IMR-90 (cell line): ENCODE measurements at regions not wholly inside any gene's neighbourhood (a gene's known extent, or its start where the extent isn't known, plus 50 kb on each side); places are given as distances from the start of the nearest gene placed in this dataset.

ENCODE experiments used
- ATAC-seq: fragments of 200-7000 bp; cut with Tn5 transposase; 2 replicates; pipeline ENCODE4 v1.9.1; 2020; ENCODE audit warnings: low read depth, mild to moderate bottlenecking, moderate library complexity
- BruUV-seq: library from RNA; stranded (reverse); fragments of 400-500 nt; replicated peaks from 2 replicates; lab custom pipeline; 2021; lab: Mats Ljungman, UMichigan
- CTCF ChIA-PET: fragments of 300-600 bp; formaldehyde crosslinking; extraction: SDS; loops from one replicate; lab custom pipeline; 2021; ENCODE audit warnings: antibody characterized with exemption; lab: Yijun Ruan, JAX
- POLR2A ChIA-PET: fragments of 300-600 bp; sonication (Branson Sonifier 250); formaldehyde crosslinking; loops from one replicate; lab custom pipeline; 2022; ENCODE audit warnings: antibody characterized with exemption; ENCODE audit not compliant: unreplicated experiment; lab: Charles Lee
- DNase-seq: peaks from one replicate; pipeline ENCODE4 v3.0.0; 2013
- H2AFZ ChIP-seq: replicated peaks from 2 replicates; pipeline ENCODE3; 2013; ENCODE audit warnings: low read length, mild to moderate bottlenecking; ENCODE audit not compliant: poor library complexity
- H2AK5ac ChIP-seq: 2 replicates; pipeline ENCODE4 v1.6.1; 2013; ENCODE audit warnings: low read depth, low read length, inconsistent platforms
- H2AK9ac ChIP-seq: replicated peaks from 2 replicates; pipeline ENCODE3; 2013; ENCODE audit warnings: mild to moderate bottlenecking, low read depth, low read length, moderate library complexity; ENCODE audit not compliant: poor library complexity
- H2BK120ac ChIP-seq: 2 replicates; pipeline ENCODE4 v1.6.1; 2013; ENCODE audit warnings: low read depth, low read length, inconsistent platforms
- H2BK15ac ChIP-seq: 3 replicates; pipeline ENCODE4 v1.6.1; 2013; ENCODE audit warnings: low read depth, low read length, inconsistent platforms
- H2BK20ac ChIP-seq: 2 replicates; pipeline ENCODE4 v1.6.1; 2013; ENCODE audit warnings: low read depth, mild to moderate bottlenecking, inconsistent platforms, low read length, moderate library complexity
- H2BK5ac ChIP-seq: 2 replicates; pipeline ENCODE4 v1.6.1; 2013; ENCODE audit warnings: mild to moderate bottlenecking, low read depth, low read length, inconsistent platforms; ENCODE audit not compliant: poor library complexity, severe bottlenecking
- H3K14ac ChIP-seq: replicated peaks from 2 replicates; pipeline ENCODE4 v1.6.1; 2013; ENCODE audit warnings: low read depth, low read length, inconsistent platforms
- H3K18ac ChIP-seq: 2 replicates; pipeline ENCODE4 v1.6.1; 2013; ENCODE audit warnings: low read depth, low read length, control low read depth
- H3K23ac ChIP-seq: 2 replicates; pipeline ENCODE4 v1.6.1; 2013; ENCODE audit warnings: low read depth, low read length, inconsistent platforms
- H3K27ac ChIP-seq: 2 replicates; pipeline ENCODE4 v1.5.1; 2013; ENCODE audit warnings: mild to moderate bottlenecking, control low read depth, low read length; ENCODE audit not compliant: insufficient read depth
- H3K27me3 ChIP-seq: 2 replicates; pipeline ENCODE4 v1.6.1; 2013; ENCODE audit warnings: low read length; ENCODE audit not compliant: control insufficient read depth, insufficient read depth
- H3K36me3 ChIP-seq: 2 replicates; pipeline ENCODE4 v1.6.1; 2013; ENCODE audit warnings: low read length, mixed read lengths; ENCODE audit not compliant: control insufficient read depth, insufficient read depth
- H3K4ac ChIP-seq: 2 replicates; pipeline ENCODE4 v1.6.1; 2013; ENCODE audit warnings: low read depth, low read length, inconsistent platforms
- H3K4me1 ChIP-seq: 2 replicates; pipeline ENCODE4 v1.6.1; 2013; ENCODE audit warnings: low read length, mixed read lengths; ENCODE audit not compliant: control insufficient read depth, insufficient read depth
- H3K4me2 ChIP-seq: 2 replicates; pipeline ENCODE4 v1.6.1; 2013; ENCODE audit warnings: low read depth, mild to moderate bottlenecking, control low read depth, low read length, moderate library complexity
- H3K4me3 ChIP-seq: 2 replicates; pipeline ENCODE4 v1.5.1; 2013; ENCODE audit warnings: low read depth, mild to moderate bottlenecking, control low read depth, low read length, moderate library complexity; ENCODE audit not compliant: insufficient read depth
- H3K56ac ChIP-seq: 2 replicates; pipeline ENCODE4 v1.6.1; 2013; ENCODE audit warnings: low read length, inconsistent platforms; ENCODE audit not compliant: insufficient read depth; ENCODE audit errors: extremely low read depth
- H3K79me1 ChIP-seq, 2 experiments: 2 replicates each; pipeline ENCODE4 v1.6.1; 2013; ENCODE audit warnings: low read length in 2 of 2, inconsistent platforms in 1 of 2, low read depth in 1 of 2
- H3K9ac ChIP-seq: 2 replicates; pipeline ENCODE4 v1.6.1; 2013; ENCODE audit warnings: low read depth, low read length, control low read depth
- H3K9me1 ChIP-seq: 2 replicates; pipeline ENCODE4 v1.6.1; 2013; ENCODE audit warnings: low read length, inconsistent platforms; ENCODE audit not compliant: insufficient read depth
- H3K9me3 ChIP-seq: 2 replicates; pipeline ENCODE4 v1.6.1; 2013; ENCODE audit warnings: low read length; ENCODE audit not compliant: control insufficient read depth, insufficient read depth
- H4K20me1 ChIP-seq: 2 replicates; pipeline ENCODE4 v1.6.1; 2013; ENCODE audit warnings: low read length, inconsistent platforms; ENCODE audit not compliant: insufficient read depth
- H4K5ac ChIP-seq: 2 replicates; pipeline ENCODE4 v1.6.1; 2013; ENCODE audit warnings: mild to moderate bottlenecking, low read depth, low read length, control low read depth
- H4K8ac ChIP-seq, 2 experiments: 2 replicates each; pipeline ENCODE4 v1.6.1; 2013; ENCODE audit warnings: low read depth in 2 of 2, low read length in 2 of 2, control low read depth in 1 of 2, inconsistent platforms in 1 of 2
- H4K91ac ChIP-seq: 2 replicates; pipeline ENCODE4 v1.6.1; 2013; ENCODE audit warnings: low read depth, low read length, inconsistent platforms; ENCODE audit not compliant: insufficient read depth
- CEBPB ChIP-seq: IDR thresholded peaks from 2 replicates; pipeline ENCODE4 v1.6.1; 2012; ENCODE audit warnings: low read depth, low read length, improper control_type of control experiment
- CHD1 ChIP-seq: IDR thresholded peaks from 2 replicates; pipeline ENCODE4 v1.6.1; 2012; ENCODE audit warnings: low read depth, low read length, improper control_type of control experiment
- CTCF ChIP-seq: conservative IDR thresholded peaks from 2 replicates; pipeline ENCODE4 v1.5.1; 2012; ENCODE audit warnings: mild to moderate bottlenecking, low read depth, low read length, improper control_type of control experiment
- ELK1 ChIP-seq: fragments of 150-350 bp; IDR thresholded peaks from 2 replicates; pipeline ENCODE4 v1.6.1; 2016; ENCODE audit warnings: low read depth, mild to moderate bottlenecking, low read length, moderate library complexity, borderline replicate concordance
- MAZ ChIP-seq: IDR thresholded peaks from 2 replicates; pipeline ENCODE4 v1.6.1; 2012; ENCODE audit warnings: low read depth, mild to moderate bottlenecking, low read length, improper control_type of control experiment, moderate library complexity, borderline replicate concordance
- RCOR1 ChIP-seq: IDR thresholded peaks from 2 replicates; pipeline ENCODE4 v1.6.1; 2012; ENCODE audit warnings: mild to moderate bottlenecking, low read length, improper control_type of control experiment; ENCODE audit not compliant: insufficient replicate concordance
- WGBS, 2 experiments: methylation state at CpG; one replicate each; pipeline versions ENCODE4 v1.1.5 to v1.1.7; 2013; ENCODE audit warnings: missing lambda C conversion rate in 2 of 2; ENCODE audit not compliant: insufficient read length in 1 of 2; ENCODE audit errors: extremely low coverage in 2 of 2; 5-methylcytosine and 5-hydroxymethylcytosine counted together
- dilution Hi-C: fragments of 300-500 bp; cut with HindIII; formaldehyde crosslinking; loops from one replicate; pipeline ENCODE4 v1.14.3; 2018; ENCODE audit warnings: low sequenced_read_pairs; ENCODE audit not compliant: unreplicated experiment
- in situ Hi-C: fragments of 300-500 bp; cut with MboI; formaldehyde crosslinking; loops from 3 replicates; pipeline ENCODE4 v1.14.3; 2019; ENCODE audit warnings: low sequenced_read_pairs, inconsistent platforms, mixed read lengths
- intact Hi-C: fragments of 100-400 bp; cut with micrococcal nuclease; formaldehyde crosslinking; loops from 2 replicates; pipeline ENCODE4 v1.10.0; 2022

- Histone ChIP-seq H3K36me3 (no peaks in the 10 kb centered on the region), H3K9ac (no peak overlapping the region), H3K4me1 (no peaks in the 10 kb centered on the region), H3K18ac (no peak overlapping the region), H2AK5ac (no peak overlapping the region), H3K4me2 (no peak overlapping the region), H3K9me3 (no peaks in the 10 kb centered on the region), H4K20me1 (no peaks in the 10 kb centered on the region), H2AFZ (no peak overlapping the region), H4K8ac (no peak overlapping the region), H3K14ac (no peak overlapping the region), H2AK9ac (no peak overlapping the region), H2BK15ac (no peak overlapping the region), H2BK20ac (no peak overlapping the region), H3K56ac (no peak overlapping the region), H3K79me1 (no peaks in the 10 kb centered on the region), H2BK5ac (no peak overlapping the region), H4K91ac (no peak overlapping the region), H3K27ac (no peak overlapping the region), H3K27me3 (no peaks in the 10 kb centered on the region; the same call in 1 of the 2 replicates), H3K4ac (no peak overlapping the region), H4K5ac (no peak overlapping the region), H2BK120ac (no peak overlapping the region), H3K23ac (no peak overlapping the region), H3K9me1 (no peaks in the 10 kb centered on the region), H3K4me3 (no peak overlapping the region)
- no peak for ATAC-seq
- dilution Hi-C loops (no loop called here), in situ Hi-C loops (no loop called here), intact Hi-C loops (no loop called here)
- ChIA-PET CTCF (no interaction called here), POLR2A (no interaction called here)
- TF ChIP-seq CEBPB (no peak), CTCF (no peak), CHD1 (no peak), ELK1 (no peak), RCOR1 (no peak), MAZ (no peak)
- BruUV-seq, result no TSS peak
- no CpG with 5 or more reads among the region's 1 CpG for WGBS, 2 experiments
- DNase-seq, result no peak
Measured at GRCh38 chr1:38231941-38232340, 185.3 kb upstream of the POU3F1 start.
